ENCODE measurements at regions not wholly inside any gene's neighbourhood (a gene's known extent, or its start where the extent isn't known, plus 50 kb on each side); places are given as distances from the start of the nearest gene placed in this dataset.

DNA sequence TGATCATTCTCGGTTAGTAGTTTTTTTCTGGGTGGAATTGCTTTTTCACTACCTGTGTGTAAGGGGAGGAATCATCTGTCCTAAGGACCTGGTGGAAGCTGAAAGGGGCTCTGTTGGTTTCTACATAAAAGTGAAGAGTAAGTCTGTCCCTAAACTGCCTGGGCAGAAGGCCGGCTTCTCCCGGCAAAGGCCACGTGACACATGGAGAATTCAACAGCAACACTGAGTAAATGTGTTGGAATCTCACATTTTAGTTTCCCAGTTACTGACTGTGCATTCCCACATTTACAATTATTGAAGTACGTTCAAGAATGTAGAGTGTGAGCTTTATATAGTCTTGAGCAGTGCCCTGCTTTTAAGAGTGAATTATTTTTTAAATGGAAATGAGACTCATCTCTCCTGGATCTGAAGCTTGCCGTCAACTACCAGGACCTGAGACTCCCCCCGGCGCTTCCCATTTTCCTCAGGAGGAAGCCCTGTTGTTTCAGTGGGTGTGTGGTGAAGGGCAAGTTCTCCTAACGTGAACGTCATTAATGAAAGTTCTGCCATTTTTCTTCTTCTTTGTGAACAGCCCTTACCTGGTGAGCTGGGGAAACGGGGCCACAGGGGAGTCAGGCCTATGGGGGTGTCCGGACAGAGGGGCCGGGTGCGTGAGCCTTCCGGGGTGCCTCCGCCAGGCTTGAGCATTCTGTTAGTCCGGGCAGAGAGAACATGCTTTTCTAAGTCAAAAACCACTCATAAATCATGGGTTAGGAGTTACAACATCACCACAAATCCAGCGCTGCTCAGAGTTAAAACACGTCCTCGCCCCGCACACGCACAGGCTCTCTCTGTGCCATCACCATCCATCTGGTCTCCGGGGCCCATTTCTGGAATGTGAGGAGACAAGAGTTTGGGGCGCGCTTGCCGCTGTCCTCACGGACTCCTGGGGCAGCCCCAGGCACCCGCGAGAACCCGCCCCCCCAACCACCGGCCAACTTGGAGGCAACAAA is 56.6 kb upstream of the SMOC2 start:
- no peak for DNase-seq (ENCODE audit: low read depth)

GRCh38 chr6:168385037-168385759 is 55.8 kb upstream of the SMOC2 start:
- no peak for DNase-seq (ENCODE audit: low read depth)

DNA sequence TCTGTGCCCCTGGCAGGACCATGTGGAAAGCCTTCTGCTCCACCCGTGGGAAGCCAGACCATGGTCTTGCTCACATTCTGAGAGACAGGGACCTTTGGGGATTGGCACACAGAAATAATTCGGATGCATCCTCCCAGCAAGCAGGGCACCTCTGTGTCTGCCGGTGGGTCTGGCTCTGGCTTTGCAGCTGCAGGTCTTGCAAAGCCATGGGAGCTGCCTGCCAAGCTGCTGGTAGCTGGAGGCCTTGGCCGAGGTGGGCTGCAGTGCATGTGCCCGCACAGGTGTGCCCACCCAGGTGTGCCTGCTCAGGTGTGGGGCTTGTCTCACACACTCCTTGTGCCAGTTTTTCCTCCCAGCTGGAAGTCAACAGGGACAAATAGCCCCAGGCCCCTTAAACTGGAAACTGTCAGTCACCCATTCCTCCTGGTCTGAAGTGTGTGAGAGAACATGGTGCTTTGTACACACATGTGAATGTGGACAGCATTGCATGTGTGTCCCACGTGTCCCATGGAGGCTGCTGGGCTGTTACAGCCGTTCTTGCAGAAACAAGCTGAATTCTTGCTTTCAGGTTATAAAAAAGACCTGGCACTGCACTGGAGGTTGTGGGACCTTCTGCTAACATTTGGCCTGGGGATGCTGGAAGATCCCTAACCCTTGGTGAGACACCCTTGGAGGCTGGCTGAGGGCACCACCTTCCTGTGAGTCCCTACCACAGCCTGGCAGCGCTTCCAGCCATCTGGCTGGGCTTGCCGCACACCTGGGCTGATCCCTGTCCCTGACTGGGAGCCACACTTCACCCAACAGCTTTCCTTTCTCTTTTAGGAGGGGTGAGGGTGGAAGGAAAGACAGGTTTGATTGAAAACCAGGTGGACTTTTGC is 54.9 kb upstream of the SMOC2 start:
- no peak for DNase-seq (ENCODE audit: low read depth)

DNA sequence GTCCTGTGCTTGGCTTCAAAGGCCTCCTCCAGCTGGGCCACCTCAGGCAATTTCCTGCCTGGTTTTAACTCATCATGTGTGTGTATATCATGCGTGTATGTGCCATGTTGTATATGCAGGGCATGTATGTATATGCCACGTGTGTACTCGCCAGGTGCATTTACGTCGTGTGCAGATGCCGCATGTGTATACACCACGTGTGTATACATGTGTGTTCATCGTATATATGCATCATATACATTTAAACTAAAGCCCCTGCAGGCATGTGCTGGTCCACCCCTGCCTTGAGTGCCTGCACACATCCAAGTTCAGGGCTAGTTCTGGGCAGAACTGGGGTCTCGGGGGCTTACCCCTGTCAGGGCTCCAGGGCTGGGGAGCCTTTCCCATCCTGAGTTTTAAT is 54.0 kb upstream of the SMOC2 start:
- no peak for DNase-seq (ENCODE audit: low read depth)

DNA sequence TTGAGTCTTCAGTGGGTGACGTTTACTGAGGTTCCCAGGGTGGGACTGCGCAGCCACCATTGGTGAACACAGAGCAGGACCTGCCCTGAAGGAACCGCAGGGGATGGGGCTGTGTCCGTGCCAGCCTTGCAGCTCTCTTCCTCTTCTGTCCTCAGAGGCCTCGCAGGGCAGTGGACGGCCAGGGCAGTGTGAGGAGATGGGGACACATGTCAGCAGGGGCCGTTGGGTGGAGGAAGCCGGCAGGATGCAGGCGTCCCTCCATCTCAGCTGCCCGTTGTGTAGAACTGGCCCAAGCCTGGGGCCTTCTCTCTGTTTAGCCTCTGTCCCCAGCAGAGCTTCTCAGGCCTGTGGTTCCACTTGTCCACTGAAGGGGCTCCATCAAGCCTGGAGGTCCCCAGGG is 53.6 kb upstream of the SMOC2 start:
- DNase-seq (ENCODE audit: low read depth): no peak

GRCh38 chr6:168387911-168388310 is 53.1 kb upstream of the SMOC2 start:
- no peak for DNase-seq (ENCODE audit: low read depth)

GRCh38 chr6:168388641-168389633 is 52.0 kb upstream of the SMOC2 start:
- DNase-seq (ENCODE audit: low read depth): no peak

DNA sequence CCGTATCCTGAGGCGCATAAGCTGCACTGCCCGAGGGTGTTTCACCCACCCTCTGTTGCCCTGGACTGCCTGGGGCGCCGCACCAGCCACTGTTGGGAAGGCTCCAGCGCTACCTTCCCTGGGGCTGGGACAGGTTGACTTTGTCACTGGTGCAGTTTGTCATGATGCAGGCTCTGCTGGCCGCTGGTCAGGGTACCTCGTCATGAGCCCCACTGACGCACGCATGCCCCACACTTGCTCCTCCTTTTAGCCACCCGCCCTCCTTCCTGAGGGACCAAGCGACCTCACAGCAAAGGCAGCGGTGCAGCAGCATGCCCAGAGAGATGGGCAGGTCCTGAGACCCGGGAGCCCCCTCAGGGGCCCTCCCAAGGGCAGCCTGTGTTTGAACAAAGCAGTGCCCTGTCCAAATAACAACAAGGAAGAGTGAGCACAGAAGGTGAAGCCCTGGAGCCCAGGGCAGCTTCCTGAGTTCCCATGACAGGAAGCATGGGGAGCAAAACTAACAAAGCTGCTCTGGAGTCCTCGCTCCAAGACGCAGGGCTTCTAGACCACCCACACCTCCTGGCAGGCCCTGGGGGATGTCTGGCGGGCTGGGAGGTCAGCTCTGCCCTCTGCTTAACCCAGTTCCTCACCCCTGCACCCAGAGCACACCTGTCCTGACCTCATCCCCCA is 50.1 kb upstream of the SMOC2 start:
- DNase-seq (ENCODE audit: low read depth): no peak
